ENCODE measurements at regions not wholly inside any gene's neighbourhood (a gene's known extent, or its start where the extent isn't known, plus 50 kb on each side); places are given as distances from the start of the nearest gene placed in this dataset.

DNA sequence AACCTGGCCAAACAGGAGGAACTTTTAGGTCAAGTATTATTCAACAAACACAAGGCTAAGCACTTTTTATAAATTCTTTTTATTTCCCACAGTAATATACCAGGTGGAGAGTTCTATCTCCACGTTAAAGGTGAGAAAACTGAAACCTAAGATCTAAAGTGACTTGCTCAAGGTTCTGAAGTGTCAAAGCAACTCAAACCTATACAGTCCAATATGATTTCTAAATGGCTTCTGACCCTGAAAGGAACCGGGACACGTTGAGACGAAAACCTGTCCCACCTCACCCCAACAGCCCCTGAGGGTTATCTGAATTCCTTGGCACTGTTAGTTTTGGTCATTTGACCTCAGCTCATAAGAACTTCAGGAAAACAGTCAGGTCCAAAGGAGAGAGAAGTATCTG lies 814.5 kb upstream of the LRATD1 start:
- TF ChIP-seq EZH2 (IDR thresholded peaks at IDR 0.05; ENCODE audit: borderline replicate concordance, low read depth, low read length, severe bottlenecking), result no peak
- TF ChIP-seq, protein P1, sequence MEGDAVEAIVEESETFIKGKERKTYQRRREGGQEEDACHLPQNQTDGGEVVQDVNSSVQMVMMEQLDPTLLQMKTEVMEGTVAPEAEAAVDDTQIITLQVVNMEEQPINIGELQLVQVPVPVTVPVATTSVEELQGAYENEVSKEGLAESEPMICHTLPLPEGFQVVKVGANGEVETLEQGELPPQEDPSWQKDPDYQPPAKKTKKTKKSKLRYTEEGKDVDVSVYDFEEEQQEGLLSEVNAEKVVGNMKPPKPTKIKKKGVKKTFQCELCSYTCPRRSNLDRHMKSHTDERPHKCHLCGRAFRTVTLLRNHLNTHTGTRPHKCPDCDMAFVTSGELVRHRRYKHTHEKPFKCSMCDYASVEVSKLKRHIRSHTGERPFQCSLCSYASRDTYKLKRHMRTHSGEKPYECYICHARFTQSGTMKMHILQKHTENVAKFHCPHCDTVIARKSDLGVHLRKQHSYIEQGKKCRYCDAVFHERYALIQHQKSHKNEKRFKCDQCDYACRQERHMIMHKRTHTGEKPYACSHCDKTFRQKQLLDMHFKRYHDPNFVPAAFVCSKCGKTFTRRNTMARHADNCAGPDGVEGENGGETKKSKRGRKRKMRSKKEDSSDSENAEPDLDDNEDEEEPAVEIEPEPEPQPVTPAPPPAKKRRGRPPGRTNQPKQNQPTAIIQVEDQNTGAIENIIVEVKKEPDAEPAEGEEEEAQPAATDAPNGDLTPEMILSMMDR (IDR thresholded peaks at IDR 0.05; ENCODE audit: extremely low read depth in 1 of 2, insufficient read depth in 1 of 2, low read depth in 1 of 2, low read length in 2 of 2), result no peak
- TF ChIP-seq POLR2A (IDR thresholded peaks at IDR 0.05; ENCODE audit: low read depth, low read length), result no peak
- TF ChIP-seq POLR2AphosphoS5 (IDR thresholded peaks at IDR 0.05; ENCODE audit: insufficient read depth, low read depth, low read length), result no peak
- no peak for TF ChIP-seq MYC (IDR thresholded peaks at IDR 0.05; ENCODE audit: low read depth, low read length)

All from endothelial cell of umbilical vein (primary cell).